OCI-LY7 (cell line): ENCODE measurements at regions not wholly inside any gene's neighbourhood (a gene's known extent, or its start where the extent isn't known, plus 50 kb on each side); places are given as distances from the start of the nearest gene placed in this dataset.
A peak's percentile ranks its signal among the peaks of the same experiment; 100 is the strongest.

Experiments
- BruUV-seq: library from RNA; stranded (reverse); fragments of 400-500 nt; replicated peaks from 2 replicates; lab custom pipeline; 2021; lab: Mats Ljungman, UMichigan
- CTCF ChIA-PET: fragments of 300-600 bp; sonication (Branson Sonifier 250); formaldehyde crosslinking; loops from one replicate; lab custom pipeline; 2022; ENCODE audit warnings: antibody characterized with exemption; ENCODE audit not compliant: unreplicated experiment; lab: Charles Lee
- POLR2A ChIA-PET: fragments of 300-600 bp; sonication (Branson Sonifier 250); formaldehyde crosslinking; loops from one replicate; lab custom pipeline; 2022; ENCODE audit warnings: antibody characterized with exemption; lab: Charles Lee
- DNase-seq: peaks from one replicate; pipeline ENCODE4 v3.0.0-alpha.2; 2015; ENCODE audit warnings: low spot score
- H2AFZ ChIP-seq: fragments of 200-600 bp; sonication (generic), shearing (Covaris generic); 2 replicates; pipeline ENCODE4 v1.6.1; 2014; ENCODE audit warnings: mild to moderate bottlenecking, antibody characterized with exemption, low read length, moderate library complexity
- H3K27ac ChIP-seq: fragments of 200-600 bp; sonication (generic); 2 replicates; pipeline ENCODE4 v1.5.1; 2014; ENCODE audit warnings: mixed run types, low read depth, mild to moderate bottlenecking, moderate library complexity, low read length, inconsistent platforms; ENCODE audit not compliant: poor library complexity, severe bottlenecking
- H3K36me3 ChIP-seq: fragments of 200-600 bp; sonication (generic); 2 replicates; pipeline ENCODE4 v1.6.1; 2014; ENCODE audit warnings: mild to moderate bottlenecking, antibody characterized with exemption, low read length, moderate library complexity, mixed read lengths; ENCODE audit not compliant: insufficient read depth
- H3K4me1 ChIP-seq: fragments of 200-600 bp; sonication (generic); 2 replicates; pipeline ENCODE4 v1.5.1; 2014; ENCODE audit warnings: mild to moderate bottlenecking, low read length; ENCODE audit not compliant: insufficient read depth, poor library complexity, severe bottlenecking
- H3K4me2 ChIP-seq: fragments of 200-600 bp; sonication (generic); 2 replicates; pipeline ENCODE4 v1.6.1; 2014; ENCODE audit warnings: mild to moderate bottlenecking, low read length
- H3K4me3 ChIP-seq: fragments of 200-600 bp; sonication (generic); 2 replicates; pipeline ENCODE4 v1.5.1; 2014; ENCODE audit warnings: mild to moderate bottlenecking, low read depth, low read length; ENCODE audit not compliant: poor library complexity, severe bottlenecking
- H3K79me2 ChIP-seq: fragments of 200-600 bp; sonication (generic); 2 replicates; pipeline ENCODE4 v1.6.1; 2016; ENCODE audit warnings: low read depth, mild to moderate bottlenecking, low read length, moderate library complexity, mixed read lengths; ENCODE audit not compliant: insufficient read depth
- H3K9me2 ChIP-seq: fragments of 200-600 bp; sonication (generic); 2 replicates; pipeline ENCODE4 v1.6.1; 2016; ENCODE audit warnings: mild to moderate bottlenecking, low read length, mixed read lengths; ENCODE audit not compliant: insufficient read depth
- H3K9me3 ChIP-seq: fragments of 200-600 bp; sonication (generic); 2 replicates; pipeline ENCODE4 v1.6.1; 2014; ENCODE audit warnings: mild to moderate bottlenecking, mixed run types, low read length, mixed read lengths
- H4K20me1 ChIP-seq: fragments of 200-600 bp; sonication (generic); 2 replicates; pipeline ENCODE4 v1.6.1; 2014; ENCODE audit warnings: mild to moderate bottlenecking, antibody characterized with exemption, low read length, moderate library complexity, mixed read lengths; ENCODE audit not compliant: insufficient read depth
- CTCF ChIP-seq: fragments of 200-600 bp; sonication (generic); conservative IDR thresholded peaks from 2 replicates; pipeline ENCODE4 v1.5.1; 2014; ENCODE audit warnings: mild to moderate bottlenecking, antibody characterized with exemption, low read length, moderate library complexity, mixed read lengths
- EZH2phosphoT487 ChIP-seq: fragments of 200-600 bp; sonication (generic); IDR thresholded peaks from 2 replicates; pipeline ENCODE4 v1.6.1; 2018; ENCODE audit warnings: low read depth, borderline replicate concordance, mild to moderate bottlenecking, mixed run types, antibody characterized with exemption, low read length, moderate library complexity, mixed read lengths
- intact Hi-C: fragments of 100-400 bp; cut with micrococcal nuclease; formaldehyde crosslinking; loops from one replicate; pipeline ENCODE4 v1.10.0; 2022; ENCODE audit not compliant: unreplicated experiment

GRCh38 chr5:56569076-56569475 lies 246.3 kb upstream of the MAP3K1 start:
- no TSS peak for BruUV-seq
- Histone ChIP-seq H3K9me3 (peaks cover 7% of the 10 kb centered on the region; the same call in 1 of the 2 replicates), H4K20me1 (no peaks in the 10 kb centered on the region), H3K9me2 (no peaks in the 10 kb centered on the region), H2AFZ (no peak overlapping the region), H3K4me3 (no peak overlapping the region), H3K27ac (no peak overlapping the region), H3K36me3 (no peaks in the 10 kb centered on the region), H3K79me2 (no peaks in the 10 kb centered on the region), H3K4me2 (no peak overlapping the region), H3K4me1 (peaks cover 28% of the 10 kb centered on the region)
- intact Hi-C loops = loop anchor here (5.0 kb wide), 1 partner anchor 248 kb away; the partner anchor contains the start of gene MAP3K1
- POLR2A ChIA-PET = no interaction called here
- DNase-seq = no peak
- TF ChIP-seq EZH2phosphoT487 = no peak
- no peak for TF ChIP-seq CTCF
- CTCF ChIA-PET = no interaction called here

DNA sequence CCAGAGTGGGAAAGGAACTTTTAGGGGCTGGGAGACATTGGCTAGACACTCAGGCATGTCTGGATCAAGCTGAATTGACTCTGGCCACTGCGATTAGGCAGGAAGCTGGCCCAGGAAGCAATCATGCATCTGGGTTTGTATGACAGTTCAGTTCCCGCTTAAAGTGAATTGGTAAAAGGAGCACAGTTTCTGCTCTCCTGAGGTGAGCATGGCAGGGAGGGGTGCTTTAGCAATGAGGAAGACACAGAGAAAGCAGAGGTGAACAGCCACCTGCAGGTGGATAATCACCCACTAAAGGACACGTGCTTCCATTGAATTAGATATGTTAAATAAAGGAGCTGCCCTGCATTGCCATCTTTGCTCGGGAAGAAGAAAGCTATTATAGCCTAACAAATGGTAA lies 248.1 kb upstream of the MAP3K1 start:
- ChIA-PET POLR2A (interaction anchor here (0.6 to 1.9 kb wide), 5 partner anchors 11 to 993 kb away, joined by 3 to 5 read pairs (median 3); no protein-coding TSS in a partner anchor), CTCF (interaction anchor here (0.7 kb wide), 1 partner anchor 9 kb away, joined by 3 read pairs; no protein-coding TSS in a partner anchor)
- intact Hi-C loops = loop anchor here (5.0 kb wide), 1 partner anchor 250 kb away; the partner anchor contains the start of gene MAP3K1

More for the DNA sequence above, 248.1 kb upstream of the MAP3K1 start:
- Histone ChIP-seq H3K9me3 (no peaks in the 10 kb centered on the region), H3K9me2 (no peaks in the 10 kb centered on the region), H3K4me1 (peaks cover 28% of the 10 kb centered on the region), H4K20me1 (no peaks in the 10 kb centered on the region), H3K36me3 (no peaks in the 10 kb centered on the region), H3K79me2 (no peaks in the 10 kb centered on the region), H2AFZ (peak overlapping the region; percentile 7; the same call in 1 of the 2 replicates), H3K27ac (no peak overlapping the region), H3K4me3 (no peak overlapping the region), H3K4me2 (no peak overlapping the region)
- no peak for TF ChIP-seq EZH2phosphoT487
- TF ChIP-seq CTCF = no peak
- DNase-seq = no peak
- no TSS peak for BruUV-seq
